OCI-LY1 (cell line): ENCODE measurements at regions not wholly inside any gene's neighbourhood (a gene's known extent, or its start where the extent isn't known, plus 50 kb on each side); places are given as distances from the start of the nearest gene placed in this dataset.

Source experiments
- H2AFZ ChIP-seq: fragments of 200-600 bp; sonication (generic), shearing (Covaris generic); 2 replicates; pipeline ENCODE4 v1.6.0; 2014; ENCODE audit warnings: antibody characterized with exemption, mild to moderate bottlenecking, low read length
- H3F3A ChIP-seq: fragments of 200-600 bp; sonication (generic), shearing (Covaris generic); 2 replicates; pipeline ENCODE4 v1.6.0; 2014; ENCODE audit warnings: mild to moderate bottlenecking, antibody characterized with exemption, low read length, moderate library complexity; ENCODE audit not compliant: insufficient read depth
- H3K27ac ChIP-seq: fragments of 200-600 bp; sonication (generic); 2 replicates; pipeline ENCODE4 v1.5.1; 2014; ENCODE audit warnings: low read length, mixed run types, mild to moderate bottlenecking, low read depth; ENCODE audit not compliant: poor library complexity, severe bottlenecking
- H3K27me3 ChIP-seq: fragments of 200-600 bp; sonication (generic); 2 replicates; pipeline ENCODE4 v1.6.0; 2014; ENCODE audit warnings: antibody characterized with exemption, mild to moderate bottlenecking, low read length, moderate library complexity; ENCODE audit not compliant: insufficient read depth
- H3K36me3 ChIP-seq: fragments of 200-600 bp; sonication (generic); 2 replicates; pipeline ENCODE4 v1.6.1; 2014; ENCODE audit warnings: mild to moderate bottlenecking, antibody characterized with exemption, low read length, moderate library complexity, mixed read lengths; ENCODE audit not compliant: insufficient read depth
- H3K4me1 ChIP-seq: fragments of 200-600 bp; sonication (generic); 2 replicates; pipeline ENCODE4 v1.5.1; 2014; ENCODE audit warnings: mild to moderate bottlenecking, low read length, moderate library complexity; ENCODE audit not compliant: insufficient read depth, severe bottlenecking
- H3K4me2 ChIP-seq: fragments of 200-600 bp; sonication (generic), shearing (Covaris generic); 2 replicates; pipeline ENCODE4 v1.6.1; 2014; ENCODE audit warnings: low read length
- H3K4me3 ChIP-seq: fragments of 200-600 bp; sonication (generic); 2 replicates; pipeline ENCODE4 v1.5.1; 2014; ENCODE audit warnings: low read length, low read depth, mild to moderate bottlenecking, mixed read lengths; ENCODE audit not compliant: poor library complexity, severe bottlenecking
- H3K79me2 ChIP-seq: fragments of 200-600 bp; shearing (Covaris generic); 2 replicates; pipeline ENCODE4 v1.6.1; 2016; ENCODE audit warnings: mixed run types, low read length, mixed read lengths; ENCODE audit not compliant: insufficient read depth
- H3K9ac ChIP-seq: fragments of 200-600 bp; sonication (generic), shearing (Covaris generic); 2 replicates; pipeline ENCODE4 v1.6.1; 2014; ENCODE audit warnings: mild to moderate bottlenecking, low read length, mixed read lengths
- H3K9me2 ChIP-seq: fragments of 200-600 bp; sonication (generic), shearing (Covaris generic); 2 replicates; pipeline ENCODE4 v1.6.1; 2014; ENCODE audit warnings: low read depth, mild to moderate bottlenecking, low read length, mixed read lengths
- H3K9me3 ChIP-seq: fragments of 200-600 bp; shearing (Covaris generic); 2 replicates; pipeline ENCODE4 v1.6.1; 2014; ENCODE audit warnings: low read length, mixed read lengths
- H4K20me1 ChIP-seq: fragments of 200-600 bp; sonication (generic), shearing (Covaris generic); 2 replicates; pipeline ENCODE4 v1.6.0; 2016; ENCODE audit warnings: mild to moderate bottlenecking, low read length; ENCODE audit not compliant: insufficient read depth
- CTCF ChIP-seq: fragments of 200-600 bp; sonication (generic), shearing (Covaris generic); IDR thresholded peaks from 2 replicates; pipeline ENCODE4 v1.5.1; 2017; ENCODE audit warnings: mild to moderate bottlenecking, antibody characterized with exemption, low read length, moderate library complexity, mixed read lengths
- EZH2 ChIP-seq: fragments of 200-600 bp; sonication (generic), shearing (Covaris generic); IDR thresholded peaks from 2 replicates; pipeline ENCODE4 v1.8.0; 2017; ENCODE audit warnings: borderline replicate concordance, mixed run types, mild to moderate bottlenecking, antibody characterized with exemption, low read length, moderate library complexity, mixed read lengths

GRCh38 chr4:130812117-130812765 is 1716.3 kb downstream of the C4orf33 start:
- H2AFZ ChIP-seq, result peak overlapping the region; percentile 94; the same call in 1 of the 2 replicates
- no peaks in the 10 kb centered on the region for H3K79me2 ChIP-seq
- H3K36me3 ChIP-seq, result peaks cover 4% of the 10 kb centered on the region; the same call in 1 of the 2 replicates
- no peaks in the 10 kb centered on the region for H3K4me1 ChIP-seq
- H3K9me2 ChIP-seq, result no peaks in the 10 kb centered on the region
- no peaks in the 10 kb centered on the region for H3K27me3 ChIP-seq
- TF ChIP-seq EZH2 (no peak), CTCF (no peak)
- no peaks in the 10 kb centered on the region; the same call in 1 of the 2 replicates for H3F3A ChIP-seq
- 0 out of 2 replicates have a peak, but pooled peaks cover 3% of the 10 kb centered on the region for H3K9me3 ChIP-seq
- no peak overlapping the region for H3K9ac ChIP-seq
- H4K20me1 ChIP-seq, result no peaks in the 10 kb centered on the region
- no peak overlapping the region for H3K4me3 ChIP-seq
- no peak overlapping the region for H3K27ac ChIP-seq
- no peak overlapping the region for H3K4me2 ChIP-seq

DNA sequence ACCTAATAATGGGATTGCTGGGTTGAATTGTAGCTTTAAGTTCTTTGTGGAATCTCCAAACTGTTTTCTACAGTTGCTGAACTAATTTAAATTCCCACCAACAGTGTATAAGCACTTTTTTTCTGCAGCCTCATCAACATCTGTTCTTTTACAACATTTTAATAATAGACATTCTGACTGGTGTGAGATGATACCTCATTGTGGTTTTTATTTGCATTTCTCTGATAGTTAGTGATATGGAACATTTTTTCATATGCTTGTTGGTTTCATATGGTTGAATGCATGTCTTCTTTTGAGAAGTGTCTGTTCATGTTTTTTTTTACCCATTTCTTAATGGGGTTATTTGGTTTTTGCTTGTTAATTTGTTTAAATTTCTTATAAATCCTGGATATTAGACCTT is 1718.9 kb downstream of the C4orf33 start:
- Histone ChIP-seq H3K27me3 (no peaks in the 10 kb centered on the region), H2AFZ (no peak overlapping the region), H3K79me2 (no peaks in the 10 kb centered on the region), H3K9me2 (no peaks in the 10 kb centered on the region; the same call in 1 of the 2 replicates), H3F3A (no peaks in the 10 kb centered on the region; the same call in 1 of the 2 replicates), H3K9me3 (0 out of 2 replicates have a peak, but pooled peaks cover 3% of the 10 kb centered on the region), H3K4me2 (no peak overlapping the region), H4K20me1 (no peaks in the 10 kb centered on the region), H3K4me3 (no peak overlapping the region), H3K4me1 (peaks cover 6% of the 10 kb centered on the region), H3K27ac (no peak overlapping the region), H3K36me3 (peaks cover 4% of the 10 kb centered on the region; the same call in 1 of the 2 replicates), H3K9ac (no peak overlapping the region)
- TF ChIP-seq CTCF (no peak), EZH2 (no peak)

GRCh38 chr4:130820448-130820847 is 1724.5 kb downstream of the C4orf33 start:
- no peak overlapping the region for H3K4me2 ChIP-seq
- peak overlapping the region; percentile 30 for H3K27ac ChIP-seq

More at GRCh38 chr4:130820448-130820847, 1724.5 kb downstream of the C4orf33 start:
- H4K20me1 ChIP-seq, result no peaks in the 10 kb centered on the region
- no peaks in the 10 kb centered on the region; the same call in 1 of the 2 replicates for H3F3A ChIP-seq
- H3K4me1 ChIP-seq, result peaks cover 17% of the 10 kb centered on the region
- no peak overlapping the region for H3K4me3 ChIP-seq
- no peaks in the 10 kb centered on the region for H3K79me2 ChIP-seq
- H3K9ac ChIP-seq, result no peak overlapping the region
- H3K9me3 ChIP-seq, result peaks cover 6% of the 10 kb centered on the region; the same call in 1 of the 2 replicates
- TF ChIP-seq CTCF (no peak), EZH2 (no peak)
- H2AFZ ChIP-seq, result no peak overlapping the region; the same call in 1 of the 2 replicates
- no peaks in the 10 kb centered on the region; the same call in 1 of the 2 replicates for H3K9me2 ChIP-seq
- no peaks in the 10 kb centered on the region for H3K27me3 ChIP-seq
- peaks cover 1% of the 10 kb centered on the region; the same call in 1 of the 2 replicates for H3K36me3 ChIP-seq
